GM12891 (cell line): ENCODE measurements at regions not wholly inside any gene's neighbourhood (a gene's known extent, or its start where the extent isn't known, plus 50 kb on each side); places are given as distances from the start of the nearest gene placed in this dataset.

ENCODE experiments used
- DNase-seq: peaks from one replicate; pipeline ENCODE4 v3.0.0; 2011; ENCODE audit warnings: low spot score; ENCODE audit not compliant: insufficient read length
- FAIRE-seq: peaks from 2 replicates; lab custom pipeline; 2011; peaks lifted over from hg19 to GRCh38; lab: Jason Lieb, UNC
- PAX5 ChIP-seq: IDR thresholded peaks from 2 replicates; pipeline ENCODE4 v1.6.1; 2011; ENCODE audit warnings: low read length, moderate library complexity, mild to moderate bottlenecking; ENCODE audit not compliant: insufficient read depth, severe bottlenecking
- POLR2A ChIP-seq: IDR thresholded peaks from 2 replicates; pipeline ENCODE4 v1.6.1; 2011; ENCODE audit warnings: low read depth, low read length, control low read depth
- POLR2AphosphoS5 ChIP-seq: IDR thresholded peaks from 2 replicates; pipeline ENCODE4 v1.6.1; 2011; ENCODE audit warnings: low read depth, low read length, control low read depth
- POU2F2 ChIP-seq: IDR thresholded peaks from 2 replicates; pipeline ENCODE4 v1.6.1; 2011; ENCODE audit warnings: low read depth, mild to moderate bottlenecking, control low read depth, low read length, moderate library complexity
- SPI1 ChIP-seq: IDR thresholded peaks from 2 replicates; pipeline ENCODE4 v1.6.1; 2011; ENCODE audit warnings: low read depth, low read length, control low read depth
- TAF1 ChIP-seq: IDR thresholded peaks from 2 replicates; pipeline ENCODE4 v1.6.1; 2011; ENCODE audit warnings: low read depth, low read length, control low read depth

DNA sequence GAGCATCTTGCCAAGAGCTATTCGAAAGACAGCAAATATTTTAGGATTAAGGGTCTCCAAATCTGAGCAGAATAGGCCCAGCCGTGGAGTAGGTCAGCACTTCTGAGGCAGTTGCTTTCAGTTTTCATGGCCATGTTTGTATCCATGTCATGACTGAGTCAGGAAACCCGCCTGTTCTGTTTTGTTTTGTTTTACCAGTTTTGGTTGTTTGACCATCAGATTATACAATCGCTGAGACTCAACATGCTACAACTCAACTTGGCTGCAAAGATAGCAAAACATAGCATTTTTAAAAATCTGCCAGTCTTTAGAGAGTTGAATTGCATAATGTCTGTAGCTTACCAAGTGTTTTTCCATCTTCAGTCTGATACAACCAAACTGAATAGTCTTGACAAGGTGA, 185.1 kb upstream of the ZNF462 start:
- TF ChIP-seq POLR2AphosphoS5: no peak
- no peak for TF ChIP-seq POU2F2
- TF ChIP-seq POLR2A: no peak
- TF ChIP-seq SPI1: no peak
- no peak for TF ChIP-seq PAX5
- no peak for TF ChIP-seq TAF1
- no peak for DNase-seq
- no peak for FAIRE-seq

DNA sequence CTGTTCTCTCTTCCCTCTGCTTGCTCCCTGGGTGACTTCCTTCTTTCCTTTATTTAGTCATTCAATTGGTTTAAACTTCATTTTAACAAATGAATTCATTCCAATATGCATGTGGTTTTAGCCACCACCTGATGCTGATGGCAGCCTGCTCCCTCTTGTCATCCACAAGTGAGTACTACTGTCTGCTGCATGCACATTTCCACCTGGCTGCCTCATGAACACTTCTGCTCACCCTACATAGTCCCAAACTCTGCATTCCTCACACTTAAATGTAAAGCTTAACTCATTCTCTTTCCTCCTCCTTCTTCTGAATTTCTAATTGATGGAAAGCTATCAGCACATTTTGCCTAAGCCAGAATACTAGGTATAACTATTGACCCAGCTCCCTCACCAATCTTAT, 184.7 kb upstream of the ZNF462 start:
- no peak for TF ChIP-seq SPI1
- no peak for TF ChIP-seq POLR2A
- no peak for TF ChIP-seq POLR2AphosphoS5
- TF ChIP-seq POU2F2: no peak
- no peak for TF ChIP-seq PAX5
- TF ChIP-seq TAF1: no peak
- DNase-seq: no peak
- FAIRE-seq: no peak

DNA sequence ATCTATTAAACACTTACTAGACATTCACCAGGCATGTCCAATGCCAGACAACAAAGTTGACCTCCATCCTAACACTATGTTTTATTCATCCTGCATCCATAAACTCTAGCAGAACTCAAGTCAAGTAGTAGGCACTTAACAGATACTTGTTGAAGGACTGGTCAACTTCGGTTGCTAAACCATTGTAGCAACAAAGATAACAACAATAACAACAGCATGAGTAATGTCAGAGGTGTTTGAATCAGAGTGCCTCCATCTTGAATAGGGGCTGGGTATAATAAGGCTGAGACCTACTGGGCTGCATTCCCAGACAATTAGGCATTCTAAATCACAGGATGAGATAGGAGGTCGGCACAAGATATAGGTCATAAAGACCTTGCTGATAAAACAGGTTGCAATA, 180.5 kb upstream of the ZNF462 start:
- DNase-seq (no peak), FAIRE-seq (no peak)
- no peak for TF ChIP-seq PAX5
- no peak for TF ChIP-seq POLR2AphosphoS5
- TF ChIP-seq POLR2A: no peak
- TF ChIP-seq SPI1: no peak
- TF ChIP-seq TAF1: no peak
- TF ChIP-seq POU2F2: no peak

DNA sequence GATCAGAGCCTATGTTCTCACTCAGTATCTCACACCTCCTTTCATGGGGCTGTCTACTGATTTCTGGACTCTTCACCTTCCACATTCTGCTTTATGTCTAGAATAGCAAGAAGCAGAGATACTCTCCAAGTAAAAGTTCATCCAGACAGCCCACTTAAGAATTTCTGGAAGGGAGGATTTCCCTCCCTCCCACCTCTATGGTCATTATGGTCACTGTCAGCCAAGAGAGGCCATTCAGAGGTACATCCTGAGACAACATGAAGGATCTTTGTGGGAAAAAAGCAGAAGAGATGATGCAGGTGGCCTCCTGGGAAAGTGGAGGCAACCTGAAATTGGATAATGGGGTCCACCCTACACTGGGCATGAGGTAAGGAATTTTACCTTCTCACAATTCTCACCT, 179.5 kb upstream of the ZNF462 start:
- TF ChIP-seq POLR2AphosphoS5 (no peak), POU2F2 (no peak), PAX5 (no peak), TAF1 (no peak), POLR2A (no peak), SPI1 (no peak)
- DNase-seq (no peak), FAIRE-seq (no peak)

DNA sequence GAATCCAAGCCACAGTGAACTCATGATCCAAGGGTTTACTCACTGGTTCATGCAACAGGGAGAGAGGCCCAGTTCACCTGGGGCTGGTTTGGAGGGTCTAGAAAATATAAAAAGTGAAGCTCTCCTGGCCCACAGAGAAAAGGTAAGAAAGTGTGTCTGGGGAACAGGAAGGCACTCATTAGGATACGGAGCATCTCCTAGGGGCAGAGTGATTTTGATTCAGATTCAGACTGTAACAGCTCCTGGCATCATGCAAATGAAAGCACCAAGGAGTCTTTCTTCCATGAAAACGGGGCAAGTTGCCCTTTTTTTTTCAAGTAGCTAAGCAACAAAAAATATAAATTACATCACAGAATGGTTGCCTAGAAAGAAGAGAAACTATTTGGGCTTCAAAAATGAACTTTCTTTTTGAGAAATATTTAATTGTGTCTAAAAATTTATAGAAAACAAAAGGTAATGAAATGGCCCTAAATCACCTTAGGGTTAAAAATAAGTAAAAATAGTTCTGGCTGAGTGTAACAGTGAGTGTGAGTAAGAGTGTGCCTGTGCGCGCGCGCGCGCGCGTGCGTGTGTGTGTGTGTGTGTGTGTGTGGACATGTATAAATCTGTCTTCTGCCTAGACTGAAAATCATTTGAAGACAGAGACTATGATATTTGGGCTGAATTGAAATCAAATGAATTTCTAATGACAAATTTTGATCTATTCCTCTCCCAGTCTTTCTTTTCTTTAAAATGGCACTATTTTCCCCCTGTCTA, 177.8 kb upstream of the ZNF462 start:
- DNase-seq (no peak), FAIRE-seq (no peak)
- TF ChIP-seq SPI1: no peak
- no peak for TF ChIP-seq POLR2AphosphoS5
- no peak for TF ChIP-seq TAF1
- TF ChIP-seq POLR2A: no peak
- no peak for TF ChIP-seq POU2F2
- no peak for TF ChIP-seq PAX5

DNA sequence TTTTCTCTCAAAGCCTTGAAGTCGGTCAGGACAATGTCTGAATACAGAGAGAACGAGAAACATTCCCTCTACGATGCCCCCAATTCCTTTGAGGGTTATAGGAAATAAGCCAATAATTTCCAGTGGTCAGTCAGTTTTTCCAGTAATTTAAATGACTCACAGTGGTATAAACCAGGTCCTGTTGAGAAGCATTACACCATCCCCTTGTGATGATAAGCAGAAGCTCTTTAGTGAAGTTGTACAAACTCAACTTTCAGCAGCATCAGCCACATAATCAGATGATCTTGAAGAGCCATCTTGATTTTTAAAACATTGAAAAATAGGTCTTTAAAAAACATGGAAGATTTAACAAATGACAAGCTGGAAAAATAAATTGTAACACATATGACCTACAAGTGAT, 173.9 kb upstream of the ZNF462 start:
- FAIRE-seq (no peak), DNase-seq (no peak)
- TF ChIP-seq SPI1 (no peak), TAF1 (no peak), POU2F2 (no peak), PAX5 (no peak), POLR2AphosphoS5 (no peak), POLR2A (no peak)

DNA sequence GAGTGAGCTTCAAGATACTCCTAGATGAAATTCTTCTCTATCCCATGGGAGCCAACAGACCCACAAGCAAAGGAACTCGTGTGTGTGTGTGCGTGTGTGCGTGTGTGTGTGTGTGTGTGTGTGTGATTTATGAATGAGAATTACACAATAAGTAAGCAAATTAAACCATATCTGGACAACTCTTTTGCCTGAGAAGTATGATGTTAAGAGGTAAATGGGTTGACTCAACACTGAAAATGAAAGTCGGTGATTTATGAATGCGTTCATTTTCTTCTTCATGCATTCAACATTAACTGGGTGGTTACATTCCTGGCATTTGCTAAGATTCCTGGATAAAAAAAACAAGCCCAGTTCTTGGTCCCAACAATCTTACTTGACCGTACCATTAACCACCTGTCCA, 171.3 kb upstream of the ZNF462 start:
- FAIRE-seq (no peak), DNase-seq (no peak)
- no peak for TF ChIP-seq POLR2A
- TF ChIP-seq POU2F2: no peak
- TF ChIP-seq POLR2AphosphoS5: no peak
- no peak for TF ChIP-seq TAF1
- TF ChIP-seq PAX5: no peak
- no peak for TF ChIP-seq SPI1

DNA sequence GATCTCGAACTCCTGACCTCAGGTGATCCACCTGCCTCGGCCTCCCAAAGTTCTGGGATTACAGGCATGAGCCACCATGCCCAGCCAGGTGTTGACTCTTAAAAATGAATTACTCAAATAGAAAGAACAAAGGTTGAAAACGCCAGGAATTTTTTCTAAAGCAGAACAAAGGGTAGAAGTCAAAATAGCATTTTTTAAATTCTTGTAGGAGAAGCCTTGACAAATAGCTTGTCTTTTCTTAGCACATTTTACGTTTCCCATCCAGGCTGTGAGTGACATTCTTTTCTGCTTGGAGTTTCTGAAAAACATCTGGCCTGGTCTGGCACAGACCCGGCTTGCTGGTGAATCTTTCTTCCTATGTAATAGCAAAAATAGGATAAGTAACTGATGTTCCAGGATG, 169.4 kb upstream of the ZNF462 start:
- no peak for DNase-seq
- no peak for FAIRE-seq
- TF ChIP-seq POLR2A (no peak), TAF1 (no peak), SPI1 (no peak), POLR2AphosphoS5 (no peak), POU2F2 (no peak), PAX5 (no peak)

DNA sequence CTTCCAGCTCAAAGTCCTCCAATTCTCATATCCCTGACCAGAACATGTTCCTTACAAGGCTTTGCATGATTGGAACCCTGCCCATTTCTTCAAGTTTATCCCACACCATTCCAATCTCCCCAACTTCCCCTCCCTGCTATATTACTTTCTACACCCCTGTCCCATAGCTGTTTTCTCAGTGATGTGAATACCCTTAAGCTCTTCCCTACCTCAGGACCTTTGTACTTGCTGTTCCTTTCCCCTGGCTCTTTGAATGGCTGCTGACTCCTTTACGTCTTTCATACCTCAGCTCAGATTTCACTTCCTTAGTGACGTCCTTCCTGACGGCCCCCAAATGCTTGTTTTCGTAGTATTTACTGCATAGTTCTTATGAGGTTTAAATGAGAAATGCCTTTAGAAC, 166.2 kb upstream of the ZNF462 start:
- TF ChIP-seq POLR2A (no peak), SPI1 (no peak), TAF1 (no peak), POLR2AphosphoS5 (no peak), POU2F2 (no peak), PAX5 (no peak)
- DNase-seq: no peak
- no peak for FAIRE-seq
